GM21786 (cell line): ENCODE measurements at regions not wholly inside any gene's neighbourhood (a gene's known extent, or its start where the extent isn't known, plus 50 kb on each side); places are given as distances from the start of the nearest gene placed in this dataset.
"Not testable (repeated sequence)": the region's sequence is repeated elsewhere in the genome, so short reads cannot be mapped to it uniquely, and the experiment has no call there.

Source experiments
- ATAC-seq: cut with Tn5 transposase; IDR thresholded peaks from one replicate; pipeline ENCODE4 v1.9.1; 2021; ENCODE audit not compliant: unreplicated experiment

- no peak for ATAC-seq
These were observed 89.1 kb upstream of the SLC30A5 start for GRCh38 chr5:69004676-69005075.

- ATAC-seq, result no peak
These were observed 87.8 kb upstream of the SLC30A5 start for GRCh38 chr5:69006030-69006429.

GRCh38 chr5:69007163-69007562, 86.7 kb upstream of the SLC30A5 start:
- no peak for ATAC-seq

- peak; percentile 70 for ATAC-seq
These were observed 86.0 kb upstream of the SLC30A5 start for GRCh38 chr5:69007726-69008368.

GRCh38 chr5:69010476-69010875, 83.3 kb upstream of the SLC30A5 start:
- no peak for ATAC-seq

GRCh38 chr5:69011910-69012309, 81.9 kb upstream of the SLC30A5 start:
- ATAC-seq, result no peak

GRCh38 chr5:69013481-69013880, 80.3 kb upstream of the SLC30A5 start:
- no peak for ATAC-seq

GRCh38 chr5:69014007-69014406, 79.8 kb upstream of the SLC30A5 start:
- ATAC-seq, result not testable (repeated sequence)

- no peak for ATAC-seq
These were observed 74.0 kb upstream of the SLC30A5 start for GRCh38 chr5:69019668-69020375.

- ATAC-seq, result no peak
These were observed 69.6 kb upstream of the SLC30A5 start for GRCh38 chr5:69024241-69024651.

- ATAC-seq, result no peak
These were observed 64.5 kb upstream of the SLC30A5 start for GRCh38 chr5:69029292-69029691.

GRCh38 chr5:69030358-69031062, 63.3 kb upstream of the SLC30A5 start:
- ATAC-seq, result no peak

- ATAC-seq, result no peak
These were observed 61.8 kb upstream of the SLC30A5 start for GRCh38 chr5:69032009-69032408.

GRCh38 chr5:69033690-69034089, 60.1 kb upstream of the SLC30A5 start:
- ATAC-seq, result no peak

- no peak for ATAC-seq
These were observed 58.9 kb upstream of the SLC30A5 start for GRCh38 chr5:69034898-69035297.

GRCh38 chr5:69035665-69036064, 58.1 kb upstream of the SLC30A5 start:
- ATAC-seq, result no peak

- ATAC-seq, result no peak
These were observed 55.3 kb upstream of the SLC30A5 start for GRCh38 chr5:69038539-69038938.

GRCh38 chr5:69039829-69040228, 54.0 kb upstream of the SLC30A5 start:
- ATAC-seq, result no peak

GRCh38 chr5:69042500-69042899, 51.3 kb upstream of the SLC30A5 start:
- ATAC-seq, result peak; percentile 8

GRCh38 chr5:69042915-69043654, 50.7 kb upstream of the SLC30A5 start:
- peak; percentile 96 for ATAC-seq

- ATAC-seq, result no peak
These were observed 50.2 kb upstream of the SLC30A5 start for GRCh38 chr5:69043655-69043996.
